CD4-positive, CD25-positive, alpha-beta regulatory T cell (primary cell): ENCODE measurements at regions not wholly inside any gene's neighbourhood (a gene's known extent, or its start where the extent isn't known, plus 50 kb on each side); places are given as distances from the start of the nearest gene placed in this dataset.

Source experiments
- ATAC-seq, 2 donors: fragments of 150-1000 bp; cut with Tn5 transposase; one replicate each; pipeline ENCODE4 v1.10.0; 2021; ENCODE audit warnings: low read depth in 2 of 2, moderate number of reproducible peaks in 2 of 2, moderate library complexity in 1 of 2
- DNase-seq, 3 donors: peaks; one replicate each; pipeline versions ENCODE4 v3.0.0 to v3.0.0-alpha.2; 2012 to 2022; ENCODE audit warnings: mixed read lengths in 1 of 3
- H3K27ac ChIP-seq: one replicate; pipeline ENCODE4 v1.7.0; 2013; ENCODE audit warnings: mild to moderate bottlenecking, low read length; ENCODE audit not compliant: insufficient read depth, poor library complexity, severe bottlenecking
- H3K27me3 ChIP-seq: one replicate; pipeline ENCODE4 v1.7.0; 2013; ENCODE audit warnings: low read length; ENCODE audit not compliant: control insufficient read depth, insufficient read depth
- H3K36me3 ChIP-seq: one replicate; pipeline ENCODE4 v1.7.0; 2013; ENCODE audit warnings: mild to moderate bottlenecking, low read length, moderate library complexity; ENCODE audit not compliant: control insufficient read depth, insufficient read depth
- H3K4me1 ChIP-seq: 2 replicates; pipeline ENCODE4 v1.7.0; 2013; ENCODE audit warnings: mild to moderate bottlenecking, low read length; ENCODE audit not compliant: insufficient read depth, control insufficient read depth, poor library complexity, severe bottlenecking
- H3K4me3 ChIP-seq: one replicate; pipeline ENCODE4 v1.7.0; 2013; ENCODE audit warnings: low read depth, mild to moderate bottlenecking, low read length, moderate library complexity
- H3K9me3 ChIP-seq, 2 experiments: 1 replicate in 1 of 2; 2 replicates in 1 of 2; pipeline ENCODE4 v1.7.0; 2013; ENCODE audit warnings: low read length in 2 of 2, mild to moderate bottlenecking in 1 of 2, moderate library complexity in 1 of 2; ENCODE audit not compliant: control insufficient read depth in 2 of 2
- H3K27ac Mint-ChIP-seq, 3 donors: one replicate each; pipeline ENCODE4 v1.8.0; 2020 to 2022; ENCODE audit warnings: mild to moderate bottlenecking in 3 of 3, mixed read lengths in 3 of 3, moderate library complexity in 2 of 3
- H3K27me3 Mint-ChIP-seq: one replicate; pipeline ENCODE4 v1.8.0; 2022; ENCODE audit warnings: mild to moderate bottlenecking, mixed read lengths
- H3K36me3 Mint-ChIP-seq: one replicate; pipeline ENCODE4 v1.8.0; 2020; ENCODE audit warnings: mixed read lengths
- H3K4me1 Mint-ChIP-seq, 4 donors: one replicate each; pipeline ENCODE4 v1.8.0; 2020 to 2022; ENCODE audit warnings: mixed read lengths in 4 of 4, mild to moderate bottlenecking in 1 of 4
- H3K4me3 Mint-ChIP-seq, 4 donors: one replicate each; pipeline ENCODE4 v1.8.0; 2020 to 2022; ENCODE audit warnings: mild to moderate bottlenecking in 4 of 4, mixed read lengths in 4 of 4, moderate library complexity in 3 of 4
- H3K9me3 Mint-ChIP-seq, 7 donors: one replicate each; pipeline ENCODE4 v1.8.0; 2020 to 2022; ENCODE audit warnings: mixed read lengths in 7 of 7, mild to moderate bottlenecking in 3 of 7, moderate library complexity in 2 of 7

DNA sequence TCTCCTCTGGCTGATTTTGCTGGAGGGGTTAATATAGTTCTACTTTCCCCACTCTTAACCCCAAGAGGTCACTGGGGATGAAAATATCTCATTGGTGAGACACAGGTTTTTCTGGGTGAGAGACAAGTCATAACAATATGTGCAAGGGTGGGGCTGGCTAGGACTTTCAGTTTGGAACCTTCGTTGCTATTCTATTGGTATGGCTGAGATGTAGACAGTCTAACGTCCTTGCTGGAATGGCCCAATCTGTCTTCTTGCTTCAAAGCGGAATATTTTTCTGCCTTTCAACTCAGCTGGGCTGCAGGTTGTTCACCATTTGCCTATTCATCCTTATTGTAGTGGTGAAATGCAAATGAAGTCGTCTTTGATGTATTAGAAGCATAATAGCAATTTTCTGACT is 267.3 kb upstream of the MKI67 start:
- no peak overlapping the region for H3K27ac Mint-ChIP-seq

GRCh38 chr10:128398118-128398517 is 271.9 kb upstream of the MKI67 start:
- no peaks in the 10 kb centered on the region for H3K4me1 Mint-ChIP-seq
- H3K4me3 Mint-ChIP-seq, result no peak overlapping the region
- H3K27ac ChIP-seq, result no peak overlapping the region
- no peaks in the 10 kb centered on the region for H3K4me1 ChIP-seq
- ATAC-seq (no peak), DNase-seq (no peak)
- H3K9me3 Mint-ChIP-seq, result peaks cover 0 to 14% (median 0%) of the 10 kb centered on the region in 7 donors
- H3K9me3 ChIP-seq, result no peaks in the 10 kb centered on the region
- no peaks in the 10 kb centered on the region for H3K36me3 ChIP-seq
- H3K27ac Mint-ChIP-seq, result no peak overlapping the region
- no peak overlapping the region for H3K4me3 ChIP-seq
- no peaks in the 10 kb centered on the region for H3K27me3 ChIP-seq
- no peaks in the 10 kb centered on the region for H3K27me3 Mint-ChIP-seq
- H3K36me3 Mint-ChIP-seq, result no peaks in the 10 kb centered on the region

More for the DNA sequence above, 267.3 kb upstream of the MKI67 start:
- no peaks in the 10 kb centered on the region for H3K4me1 Mint-ChIP-seq
- ATAC-seq (no peak), DNase-seq (no peak)
- peaks cover 7% of the 10 kb centered on the region for H3K27me3 Mint-ChIP-seq
- Histone ChIP-seq H3K27ac (no peak overlapping the region), H3K4me1 (no peaks in the 10 kb centered on the region), H3K36me3 (no peaks in the 10 kb centered on the region), H3K27me3 (no peaks in the 10 kb centered on the region), H3K9me3 (no peaks in the 10 kb centered on the region), H3K4me3 (no peak overlapping the region)
- no peak overlapping the region for H3K4me3 Mint-ChIP-seq
- no peaks in the 10 kb centered on the region for H3K36me3 Mint-ChIP-seq
- peaks cover 0 to 3% (median 0%) of the 10 kb centered on the region in 7 donors for H3K9me3 Mint-ChIP-seq

- Mint-ChIP-seq H3K27me3 (no peaks in the 10 kb centered on the region), H3K9me3 (peaks cover 0 to 14% (median 0%) of the 10 kb centered on the region in 7 donors), H3K4me1 (no peaks in the 10 kb centered on the region), H3K36me3 (no peaks in the 10 kb centered on the region), H3K27ac (no peak overlapping the region), H3K4me3 (no peak overlapping the region)
- Histone ChIP-seq H3K9me3 (no peaks in the 10 kb centered on the region), H3K4me1 (no peaks in the 10 kb centered on the region), H3K27me3 (no peaks in the 10 kb centered on the region), H3K36me3 (no peaks in the 10 kb centered on the region), H3K4me3 (no peak overlapping the region), H3K27ac (no peak overlapping the region)
- no peak for ATAC-seq
- no peak for DNase-seq
These were observed 272.8 kb upstream of the MKI67 start for GRCh38 chr10:128398999-128399398.

GRCh38 chr10:128400564-128400963 is 274.3 kb upstream of the MKI67 start:
- no peak overlapping the region for H3K27ac ChIP-seq
- H3K9me3 ChIP-seq, result no peaks in the 10 kb centered on the region
- Mint-ChIP-seq H3K36me3 (no peaks in the 10 kb centered on the region), H3K9me3 (peaks cover 0 to 14% (median 0%) of the 10 kb centered on the region in 7 donors), H3K4me3 (no peak overlapping the region), H3K4me1 (no peaks in the 10 kb centered on the region), H3K27me3 (no peaks in the 10 kb centered on the region), H3K27ac (no peak overlapping the region)
- no peaks in the 10 kb centered on the region for H3K4me1 ChIP-seq
- no peak for DNase-seq
- no peaks in the 10 kb centered on the region for H3K27me3 ChIP-seq
- H3K36me3 ChIP-seq, result no peaks in the 10 kb centered on the region
- no peak for ATAC-seq
- no peak overlapping the region for H3K4me3 ChIP-seq

- H3K9me3 ChIP-seq, result no peaks in the 10 kb centered on the region
- DNase-seq (no peak), ATAC-seq (no peak)
- no peak overlapping the region for H3K27ac ChIP-seq
- no peak overlapping the region for H3K4me3 ChIP-seq
- Mint-ChIP-seq H3K36me3 (no peaks in the 10 kb centered on the region), H3K9me3 (peaks cover 0 to 14% (median 0%) of the 10 kb centered on the region in 7 donors), H3K4me3 (no peak overlapping the region), H3K4me1 (no peaks in the 10 kb centered on the region), H3K27ac (no peak overlapping the region), H3K27me3 (no peaks in the 10 kb centered on the region)
- no peaks in the 10 kb centered on the region for H3K4me1 ChIP-seq
- H3K36me3 ChIP-seq, result no peaks in the 10 kb centered on the region
- no peaks in the 10 kb centered on the region for H3K27me3 ChIP-seq
These were observed 279.2 kb upstream of the MKI67 start for GRCh38 chr10:128405450-128405849.

DNA sequence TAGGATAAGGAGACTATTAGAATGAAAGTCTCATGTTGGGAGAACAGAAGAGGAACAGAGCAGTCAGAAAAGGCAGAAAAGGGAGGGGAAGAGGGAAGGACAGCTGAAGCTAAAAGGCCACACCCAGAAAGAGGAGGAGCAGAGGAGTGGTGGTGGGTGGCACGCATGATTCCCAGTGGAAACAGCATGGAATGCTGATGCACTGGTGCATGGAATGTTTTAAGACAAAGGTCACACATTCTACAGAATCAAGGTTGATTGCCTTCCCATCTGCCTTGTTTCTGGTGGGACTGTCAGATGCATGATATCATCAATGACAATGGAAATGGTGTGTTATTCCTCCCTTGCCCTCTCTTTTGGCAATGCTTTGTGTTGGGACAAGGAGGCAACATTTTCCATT is 285.4 kb upstream of the MKI67 start:
- H3K27me3 Mint-ChIP-seq, result peaks cover 5% of the 10 kb centered on the region
- no peaks in the 10 kb centered on the region for H3K36me3 ChIP-seq
- no peak overlapping the region for H3K27ac ChIP-seq
- H3K27me3 ChIP-seq, result no peaks in the 10 kb centered on the region
- no peak overlapping the region for H3K27ac Mint-ChIP-seq
- no peak overlapping the region for H3K4me3 Mint-ChIP-seq
- peaks cover 0 to 2% (median 0%) of the 10 kb centered on the region in 7 donors for H3K9me3 Mint-ChIP-seq
- DNase-seq (no peak), ATAC-seq (no peak)
- no peaks in the 10 kb centered on the region for H3K4me1 Mint-ChIP-seq
- no peak overlapping the region for H3K4me3 ChIP-seq
- no peaks in the 10 kb centered on the region for H3K4me1 ChIP-seq
- no peaks in the 10 kb centered on the region for H3K9me3 ChIP-seq
- H3K36me3 Mint-ChIP-seq, result no peaks in the 10 kb centered on the region

DNA sequence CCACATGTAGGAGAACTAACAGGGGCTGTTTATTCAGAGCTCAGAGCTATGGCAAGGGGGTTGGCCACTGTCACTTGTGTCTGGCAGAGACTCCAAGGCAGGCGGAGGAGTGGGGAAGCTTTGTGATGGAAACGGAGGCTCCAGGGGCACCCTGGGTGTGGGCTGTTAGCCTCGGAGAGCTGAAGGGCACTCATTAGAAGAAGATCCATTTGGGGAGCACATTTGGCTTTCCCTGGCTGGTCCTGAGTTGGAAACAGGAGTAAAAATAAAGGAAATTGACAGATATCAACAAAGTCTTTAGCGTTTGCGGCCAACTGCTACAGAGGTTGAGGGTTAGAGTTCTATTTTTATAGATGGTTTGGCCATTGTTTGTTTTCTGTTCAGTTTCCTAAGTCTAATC is 288.3 kb upstream of the MKI67 start:
- H3K27me3 ChIP-seq, result no peaks in the 10 kb centered on the region
- peaks cover 5% of the 10 kb centered on the region for H3K27me3 Mint-ChIP-seq
- peaks cover 0 to 2% (median 0%) of the 10 kb centered on the region in 7 donors for H3K9me3 Mint-ChIP-seq
- peaks cover 4% of the 10 kb centered on the region for H3K36me3 Mint-ChIP-seq
- no peaks in the 10 kb centered on the region for H3K36me3 ChIP-seq
- DNase-seq (no peak), ATAC-seq (no peak)
- no peaks in the 10 kb centered on the region for H3K9me3 ChIP-seq
- H3K4me3 Mint-ChIP-seq, result no peak overlapping the region
- H3K4me1 Mint-ChIP-seq, result no peaks in the 10 kb centered on the region
- no peak overlapping the region for H3K27ac ChIP-seq
- no peak overlapping the region for H3K4me3 ChIP-seq
- no peak overlapping the region for H3K27ac Mint-ChIP-seq
- H3K4me1 ChIP-seq, result no peaks in the 10 kb centered on the region

GRCh38 chr10:128416231-128416630 is 290.0 kb upstream of the MKI67 start:
- DNase-seq (no peak), ATAC-seq (no peak)
- H3K36me3 Mint-ChIP-seq, result peaks cover 4% of the 10 kb centered on the region
- Histone ChIP-seq H3K27me3 (no peaks in the 10 kb centered on the region), H3K9me3 (no peaks in the 10 kb centered on the region), H3K27ac (no peak overlapping the region), H3K4me3 (no peak overlapping the region), H3K36me3 (no peaks in the 10 kb centered on the region), H3K4me1 (no peaks in the 10 kb centered on the region)
- no peak overlapping the region for H3K4me3 Mint-ChIP-seq
- no peak overlapping the region for H3K27ac Mint-ChIP-seq
- no peaks in the 10 kb centered on the region for H3K4me1 Mint-ChIP-seq
- H3K9me3 Mint-ChIP-seq, result peaks cover 0 to 2% (median 0%) of the 10 kb centered on the region in 7 donors
- H3K27me3 Mint-ChIP-seq, result peaks cover 5% of the 10 kb centered on the region
